Stomach (tissue), 8 donors: ENCODE measurements at regions not wholly inside any gene's neighbourhood (a gene's known extent, or its start where the extent isn't known, plus 50 kb on each side); places are given as distances from the start of the nearest gene placed in this dataset.

Experiments
- DNase-seq, 2 donors: peaks; one replicate each; pipeline versions ENCODE4 v3.0.0 to v3.0.0-alpha.2; 2013 to 2019
- H3K27ac ChIP-seq, 5 donors: fragments of 200-600 bp in 4 of 5; sonication (generic) in 4 of 5; one replicate each; pipeline ENCODE4 v1.5.1; 2013 to 2019; ENCODE audit warnings: mild to moderate bottlenecking in 1 of 5, moderate library complexity in 1 of 5
- H3K27me3 ChIP-seq, 3 donors: fragments of 200-600 bp; sonication (generic); one replicate each; pipeline ENCODE4 v1.5.1; 2017 to 2019; ENCODE audit warnings: mixed run types in 1 of 3
- H3K36me3 ChIP-seq, 4 donors: fragments of 200-600 bp; sonication (generic); 1 replicate in 3 of 4; 2 replicates in 1 of 4; pipeline ENCODE4 v1.5.1; 2016 to 2019
- H3K4me1 ChIP-seq, 4 donors: fragments of 200-600 bp; sonication (generic); one replicate each; pipeline ENCODE4 v1.5.1; 2016 to 2019
- H3K4me3 ChIP-seq, 4 donors: fragments of 200-600 bp; sonication (generic) in 3 of 4; one replicate each; pipeline ENCODE4 v1.5.1; 2016 to 2019; ENCODE audit warnings: mild to moderate bottlenecking in 1 of 4
- H3K9me3 ChIP-seq, 4 donors: fragments of 200-600 bp; sonication (generic); one replicate each; pipeline ENCODE4 v1.5.1; 2016 to 2019
- EP300 ChIP-seq: sonication (generic); formaldehyde crosslinking; IDR thresholded peaks from one replicate; pipeline ENCODE4 v1.6.1; 2017; ENCODE audit warnings: antibody characterized with exemption
- POLR2A ChIP-seq, 4 donors: fragments of 450-650 bp; IDR thresholded peaks; one replicate each; pipeline ENCODE4 v1.6.1; 2016; ENCODE audit warnings: antibody characterized with exemption in 4 of 4, control low read depth in 2 of 4, mild to moderate bottlenecking in 1 of 4, moderate library complexity in 1 of 4
- POLR2AphosphoS5 ChIP-seq, 3 donors: sonication (generic); formaldehyde crosslinking; IDR thresholded peaks; one replicate each; pipeline ENCODE4 v1.6.1; 2016; ENCODE audit warnings: antibody characterized with exemption in 3 of 3
- WGBS, 5 donors: extraction: QIAGEN DNeasy Blood & Tissue Kit in 3 of 5; methylation state at CpG; one replicate each; pipeline versions ENCODE4 v1.1.5 to v1.1.7; 2013 to 2018; 5-methylcytosine and 5-hydroxymethylcytosine counted together
- intact Hi-C: fragments of 100-400 bp; cut with DNase I; formaldehyde crosslinking; loops from one replicate; pipeline ENCODE4 v1.15.1; 2023; ENCODE audit warnings: low total_unique reads
- TF ChIP-seq, protein P1 (sequence below), 7 experiments: fragments of 450-650 bp in 4 of 7; fragments of 200-600 bp in 3 of 7; sonication (generic) in 3 of 7; IDR thresholded peaks; one replicate each; pipeline ENCODE4 v1.5.1; 2016 to 2019; ENCODE audit warnings: antibody characterized with exemption in 7 of 7, control low read depth in 2 of 7, mild to moderate bottlenecking in 1 of 7
- donor health status: healthy with polysubstance abuse.
- donor health status: Bipolar disorder and iron deficiency.
- donor health status: healthy.

DNA sequence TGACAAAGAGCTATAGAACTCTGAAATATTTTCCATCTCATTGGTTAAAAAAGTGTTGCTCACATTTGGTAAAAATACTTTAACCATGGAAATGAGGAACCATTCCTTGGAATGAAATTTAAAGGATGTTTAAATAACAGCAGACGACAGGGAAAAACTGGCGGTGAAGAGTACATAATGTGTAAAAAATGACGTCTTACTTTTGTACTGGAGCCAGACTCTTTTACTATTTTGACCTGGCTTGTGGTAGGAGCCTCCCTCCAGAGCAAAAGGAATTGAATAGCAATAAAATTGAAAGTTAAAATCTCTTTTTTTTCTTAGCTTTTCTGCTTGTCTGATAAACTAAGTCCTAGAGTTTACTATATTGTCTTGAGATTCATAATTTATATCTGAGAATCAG lies 426.2 kb upstream of the KLHL1 start:
- Histone ChIP-seq H3K4me1 (no peaks in the 10 kb centered on the region), H3K4me3 (no peak overlapping the region), H3K9me3 (no peaks in the 10 kb centered on the region), H3K27me3 (no peaks in the 10 kb centered on the region), H3K36me3 (no peaks in the 10 kb centered on the region), H3K27ac (no peak overlapping the region)
- intact Hi-C loops: no loop called here
- TF ChIP-seq POLR2A (IDR thresholded peaks at IDR 0.05) (no peak), POLR2AphosphoS5 (IDR thresholded peaks at IDR 0.05) (no peak), EP300 (no peak)
- TF ChIP-seq, protein P1, sequence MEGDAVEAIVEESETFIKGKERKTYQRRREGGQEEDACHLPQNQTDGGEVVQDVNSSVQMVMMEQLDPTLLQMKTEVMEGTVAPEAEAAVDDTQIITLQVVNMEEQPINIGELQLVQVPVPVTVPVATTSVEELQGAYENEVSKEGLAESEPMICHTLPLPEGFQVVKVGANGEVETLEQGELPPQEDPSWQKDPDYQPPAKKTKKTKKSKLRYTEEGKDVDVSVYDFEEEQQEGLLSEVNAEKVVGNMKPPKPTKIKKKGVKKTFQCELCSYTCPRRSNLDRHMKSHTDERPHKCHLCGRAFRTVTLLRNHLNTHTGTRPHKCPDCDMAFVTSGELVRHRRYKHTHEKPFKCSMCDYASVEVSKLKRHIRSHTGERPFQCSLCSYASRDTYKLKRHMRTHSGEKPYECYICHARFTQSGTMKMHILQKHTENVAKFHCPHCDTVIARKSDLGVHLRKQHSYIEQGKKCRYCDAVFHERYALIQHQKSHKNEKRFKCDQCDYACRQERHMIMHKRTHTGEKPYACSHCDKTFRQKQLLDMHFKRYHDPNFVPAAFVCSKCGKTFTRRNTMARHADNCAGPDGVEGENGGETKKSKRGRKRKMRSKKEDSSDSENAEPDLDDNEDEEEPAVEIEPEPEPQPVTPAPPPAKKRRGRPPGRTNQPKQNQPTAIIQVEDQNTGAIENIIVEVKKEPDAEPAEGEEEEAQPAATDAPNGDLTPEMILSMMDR (IDR thresholded peaks at IDR 0.05): no peak
- DNase-seq: peak in 1 of 2 donors; percentile 22
- WGBS, 5 donors: 32 to 48% (median 43%) methylated on average over 3 of the region's 3 CpGs

DNA sequence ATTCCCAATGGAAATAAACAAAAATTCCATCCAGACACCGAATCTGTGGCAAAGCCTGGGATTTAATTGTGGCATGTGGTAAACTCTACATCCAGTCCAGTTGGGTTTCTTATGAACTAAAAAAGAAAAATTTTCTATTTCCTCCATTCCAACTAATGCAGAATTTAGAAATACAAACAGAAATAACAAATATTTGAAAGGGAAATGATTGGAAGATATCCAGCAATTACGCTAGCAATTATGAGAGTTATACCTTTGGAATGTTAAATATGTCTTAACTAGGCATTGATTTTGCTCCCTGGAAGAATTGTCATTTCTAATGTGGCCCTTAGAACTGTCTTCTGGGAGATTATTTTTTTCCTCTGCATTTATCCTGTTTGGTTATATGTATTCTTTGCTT lies 421.4 kb upstream of the KLHL1 start:
- no peaks in the 10 kb centered on the region for H3K36me3 ChIP-seq
- H3K4me1 ChIP-seq: no peaks in the 10 kb centered on the region
- H3K27ac ChIP-seq: no peak overlapping the region
- DNase-seq: no peak
- intact Hi-C loops: no loop called here
- no peaks in the 10 kb centered on the region for H3K27me3 ChIP-seq
- no peak overlapping the region for H3K4me3 ChIP-seq
- H3K9me3 ChIP-seq: no peaks in the 10 kb centered on the region
- WGBS, 5 donors: 48 to 57% (median 55%) methylated on average over 2 of the region's 2 CpGs
- TF ChIP-seq, protein P1 (IDR thresholded peaks at IDR 0.05): no peak
- TF ChIP-seq POLR2A (IDR thresholded peaks at IDR 0.05) (no peak), EP300 (no peak), POLR2AphosphoS5 (IDR thresholded peaks at IDR 0.05) (no peak)

DNA sequence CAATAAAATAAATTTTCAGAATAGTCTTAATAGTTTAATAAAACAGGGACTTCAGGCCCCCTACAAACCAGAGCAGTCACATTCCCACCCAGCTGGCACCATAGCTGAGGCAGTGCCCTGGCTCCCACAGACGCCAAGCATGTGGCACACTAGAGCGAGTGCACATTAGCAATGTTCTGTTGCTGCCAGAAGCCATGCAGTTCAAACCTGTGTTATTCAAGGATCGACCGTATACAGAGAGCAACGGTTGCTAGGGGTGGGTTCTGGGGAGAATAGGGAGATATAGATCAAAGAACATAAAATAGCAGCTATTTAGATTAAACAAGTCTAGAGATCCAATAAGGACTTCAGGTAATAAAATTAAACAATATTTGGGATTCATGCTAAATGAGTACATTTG lies 419.3 kb upstream of the KLHL1 start:
- intact Hi-C loops: no loop called here
- Histone ChIP-seq H3K4me3 (no peak overlapping the region), H3K4me1 (no peaks in the 10 kb centered on the region), H3K36me3 (no peaks in the 10 kb centered on the region), H3K27me3 (no peaks in the 10 kb centered on the region), H3K9me3 (no peaks in the 10 kb centered on the region), H3K27ac (no peak overlapping the region)
- peak in 1 of 2 donors; percentile 21 for DNase-seq
- TF ChIP-seq POLR2A (IDR thresholded peaks at IDR 0.05) (no peak), EP300 (no peak), POLR2AphosphoS5 (IDR thresholded peaks at IDR 0.05) (no peak)
- TF ChIP-seq, protein P1 (IDR thresholded peaks at IDR 0.05): no peak
- 65 to 81% (median 70%) methylated on average over 5 of the region's 5 CpGs for WGBS, 5 donors

DNA sequence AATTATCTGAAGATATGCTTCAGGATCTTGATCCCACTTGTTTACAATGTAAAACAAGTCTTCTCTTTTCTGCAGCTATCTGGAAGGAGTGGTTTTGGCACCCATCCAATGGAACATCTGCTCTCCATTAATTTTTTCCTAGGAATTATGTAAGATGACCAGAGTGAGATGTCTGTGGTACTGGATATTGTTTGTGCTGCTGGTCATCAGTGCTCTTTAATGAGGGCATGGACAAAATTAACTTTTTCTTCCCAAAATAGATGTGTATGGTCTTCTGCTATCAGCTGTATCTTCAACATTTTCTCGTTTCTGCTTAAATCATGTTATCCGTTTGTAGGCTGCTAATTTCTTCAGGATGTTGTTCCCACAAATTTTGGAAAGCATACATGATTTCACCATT lies 415.4 kb upstream of the KLHL1 start:
- Histone ChIP-seq H3K27ac (no peak overlapping the region), H3K4me3 (no peak overlapping the region), H3K4me1 (no peaks in the 10 kb centered on the region), H3K27me3 (no peaks in the 10 kb centered on the region), H3K9me3 (no peaks in the 10 kb centered on the region), H3K36me3 (no peaks in the 10 kb centered on the region)
- DNase-seq: peak in 1 of 2 donors; percentile 25
- TF ChIP-seq POLR2AphosphoS5 (IDR thresholded peaks at IDR 0.05): no peak
- no peak for TF ChIP-seq EP300
- TF ChIP-seq, protein P1 (IDR thresholded peaks at IDR 0.05): no peak
- no peak for TF ChIP-seq POLR2A (IDR thresholded peaks at IDR 0.05)
- WGBS, 5 donors: 64 to 81% (median 68%) methylated on average over 2 of the region's 2 CpGs
- intact Hi-C loops: no loop called here
